Left colon (tissue), 2 donors: ENCODE measurements at regions not wholly inside any gene's neighbourhood (a gene's known extent, or its start where the extent isn't known, plus 50 kb on each side); places are given as distances from the start of the nearest gene placed in this dataset.
A peak's percentile ranks its signal among the peaks of the same experiment; 100 is the strongest.

Experiments used
- ATAC-seq: fragments of 200-7000 bp; cut with Tn5 transposase; one replicate; pipeline ENCODE4 v1.9.1; 2020; ENCODE audit warnings: mild to moderate bottlenecking, moderate library complexity
- DNase-seq, 2 donors: peaks; one replicate each; pipeline ENCODE4 v3.0.0-alpha.2; 2020
- intact Hi-C, 2 donors: fragments of 100-400 bp; cut with DNase I in 1 of 2; cut with micrococcal nuclease in 1 of 2; formaldehyde crosslinking; loops; one replicate each; pipeline versions ENCODE4 v1.11.2 to v1.14.0; 2022; cut with DNase I, micrococcal nuclease
- donor health status: DM: no; HTN: no; CAD: no.
- donor health status: DM: yes; HTN: yes; CAD: no.

- ATAC-seq (no peak), DNase-seq (no peak)
- intact Hi-C loops, result no loop called here
Measured at GRCh38 chr12:124623344-124624035, 56.1 kb upstream of the NCOR2 start.

- intact Hi-C loops, result no loop called here
- ATAC-seq, result no peak
- no peak for DNase-seq
Measured at GRCh38 chr12:124622764-124623163, 55.4 kb upstream of the NCOR2 start.

DNA sequence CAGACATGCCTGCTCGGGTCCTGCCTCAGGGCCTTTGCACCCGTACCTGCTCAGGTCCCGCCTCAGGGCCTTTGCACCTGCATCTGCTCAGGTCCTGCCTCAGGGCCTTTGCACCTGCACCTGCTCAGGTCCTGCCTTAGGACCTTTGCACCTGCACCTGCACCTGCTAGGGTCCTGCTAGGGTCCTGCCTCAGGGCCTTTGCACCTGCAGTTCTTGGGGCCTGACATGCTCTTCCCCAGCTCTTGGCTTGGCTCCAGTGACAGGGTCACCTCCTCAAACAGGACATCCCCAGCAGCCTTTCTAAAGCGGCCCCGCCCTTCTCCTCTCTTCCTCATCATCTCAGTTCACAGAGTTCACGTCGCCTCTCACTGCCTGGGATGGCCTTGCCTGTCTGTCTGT, 54.9 kb upstream of the NCOR2 start:
- ATAC-seq, result peak; percentile 34
- peak in 1 of 2 donors; percentile 39 for DNase-seq
- intact Hi-C loops, result no loop called here

DNA sequence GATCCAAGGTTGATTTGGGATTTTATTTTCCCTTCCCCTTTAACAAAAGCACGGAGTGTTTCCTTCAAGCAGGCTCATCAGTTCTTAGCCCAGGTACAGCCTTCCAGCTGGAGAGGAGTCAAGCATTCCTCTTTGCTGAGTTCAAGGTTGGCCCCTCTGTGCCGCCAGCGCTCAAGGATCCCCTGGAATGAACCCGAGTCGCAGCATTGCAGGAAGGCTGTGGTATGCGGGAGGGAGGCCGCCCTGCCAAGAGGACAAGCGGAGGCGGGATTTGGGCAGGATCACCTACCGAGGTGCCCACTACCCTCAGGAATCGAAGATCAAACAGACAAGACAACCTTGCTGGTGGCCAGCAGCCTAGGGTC, 53.9 kb upstream of the NCOR2 start:
- DNase-seq (peak in 1 of 2 donors; percentile 35), ATAC-seq (no peak)
- intact Hi-C loops, result no loop called here

DNA sequence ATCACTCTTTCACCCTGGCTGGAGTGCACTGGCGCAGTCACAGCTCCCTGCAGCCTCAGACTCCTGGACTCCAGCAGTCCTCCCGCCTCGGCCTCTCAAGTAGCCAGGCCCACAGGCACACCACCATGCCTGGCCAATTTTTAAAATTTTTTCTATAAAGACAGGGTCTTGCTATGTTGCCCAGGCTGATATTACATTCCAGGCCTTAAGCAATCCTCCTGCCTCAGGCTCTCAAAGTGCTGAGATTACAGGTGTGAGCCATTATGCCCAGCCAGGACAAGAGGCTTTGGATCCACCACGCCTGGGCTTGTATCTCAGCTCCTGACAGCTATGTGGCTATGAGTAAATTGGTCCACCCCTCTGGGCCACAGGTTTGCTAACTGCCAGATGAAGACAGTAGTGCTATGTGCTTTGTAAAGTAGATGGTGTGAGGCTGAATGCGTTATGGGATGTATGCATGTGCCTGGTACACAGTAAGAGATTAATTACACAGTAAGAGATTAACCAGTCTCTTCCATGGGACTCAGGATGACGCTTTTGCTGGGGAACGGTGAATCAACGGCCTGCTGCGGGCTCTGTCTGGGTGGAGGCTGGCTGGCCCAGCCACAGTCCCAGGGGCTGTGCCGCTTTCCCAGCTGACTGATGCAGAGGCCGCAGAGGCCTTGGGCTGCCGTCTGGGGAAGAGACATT, 53.3 kb upstream of the NCOR2 start:
- DNase-seq, result no peak
- intact Hi-C loops, result no loop called here
- ATAC-seq, result no peak

- intact Hi-C loops, result no loop called here
- ATAC-seq, result no peak
- DNase-seq, result no peak
Measured at GRCh38 chr12:124618291-124618902, 51.0 kb upstream of the NCOR2 start.

GRCh38 chr12:124617615-124618014, 50.2 kb upstream of the NCOR2 start:
- DNase-seq (peak in 1 of 2 donors; percentile 51), ATAC-seq (peak; percentile 22)
- intact Hi-C loops, result no loop called here
